ENCODE measurements at regions not wholly inside any gene's neighbourhood (a gene's known extent, or its start where the extent isn't known, plus 50 kb on each side); places are given as distances from the start of the nearest gene placed in this dataset.
"Not testable (repeated sequence)": the region's sequence is repeated elsewhere in the genome, so short reads cannot be mapped to it uniquely, and the experiment has no call there.

- not testable (repeated sequence) for TF ChIP-seq CTCF (IDR thresholded peaks at IDR 0.05; ENCODE audit: insufficient read depth, low read length, poor library complexity, severe bottlenecking); EZH2phosphoT487 (conservative IDR thresholded peaks at IDR 0.05; ENCODE audit: low read length)
Measured at GRCh38 chr11:70600911-70601415, 202.6 kb downstream of the CTTN start.
